ENCODE measurements at regions not wholly inside any gene's neighbourhood (a gene's known extent, or its start where the extent isn't known, plus 50 kb on each side); places are given as distances from the start of the nearest gene placed in this dataset.
"Not testable (repeated sequence)": the region's sequence is repeated elsewhere in the genome, so short reads cannot be mapped to it uniquely, and the experiment has no call there.

- not testable (repeated sequence) for DNase-seq
Observed at GRCh38 chr13:30054546-30054945, 204.1 kb upstream of the UBL3 start.

GRCh38 chr13:30053939-30054338, 203.5 kb upstream of the UBL3 start:
- no peak for DNase-seq

GRCh38 chr13:30052120-30052519, 201.7 kb upstream of the UBL3 start:
- DNase-seq, result no peak

- DNase-seq, result no peak
Observed at GRCh38 chr13:30051531-30052060, 201.2 kb upstream of the UBL3 start.

GRCh38 chr13:30049692-30050091, 199.3 kb upstream of the UBL3 start:
- DNase-seq, result no peak

GRCh38 chr13:30047154-30047874, 196.9 kb upstream of the UBL3 start:
- no peak for DNase-seq

- no peak for DNase-seq
Observed at GRCh38 chr13:30045916-30046704, 195.7 kb upstream of the UBL3 start.

GRCh38 chr13:30044932-30045331, 194.5 kb upstream of the UBL3 start:
- DNase-seq, result no peak

GRCh38 chr13:30043631-30043925, 193.2 kb upstream of the UBL3 start:
- DNase-seq, result no peak

- no peak for DNase-seq
Observed at GRCh38 chr13:30042891-30043630, 192.6 kb upstream of the UBL3 start.

GRCh38 chr13:30042272-30042671, 191.9 kb upstream of the UBL3 start:
- DNase-seq, result no peak

GRCh38 chr13:30039511-30039911, 189.1 kb upstream of the UBL3 start:
- DNase-seq, result no peak

- DNase-seq, result no peak
Observed at GRCh38 chr13:30038884-30039283, 188.5 kb upstream of the UBL3 start.

- DNase-seq, result no peak
Observed at GRCh38 chr13:30037766-30038165, 187.3 kb upstream of the UBL3 start.

GRCh38 chr13:30037306-30037705, 186.9 kb upstream of the UBL3 start:
- DNase-seq, result no peak

- no peak for DNase-seq
Observed at GRCh38 chr13:30034458-30034795, 184.0 kb upstream of the UBL3 start.

- DNase-seq, result no peak
Observed at GRCh38 chr13:30033681-30034457, 183.5 kb upstream of the UBL3 start.

- no peak for DNase-seq
Observed at GRCh38 chr13:30032263-30032662, 181.8 kb upstream of the UBL3 start.

- no peak for DNase-seq
Observed at GRCh38 chr13:30031488-30031887, 181.1 kb upstream of the UBL3 start.

- DNase-seq, result no peak
Observed at GRCh38 chr13:30030141-30030750, 179.8 kb upstream of the UBL3 start.

- no peak for DNase-seq
Observed at GRCh38 chr13:30027569-30028455, 177.4 kb upstream of the UBL3 start.

- DNase-seq, result no peak
Observed at GRCh38 chr13:30026909-30027308, 176.5 kb upstream of the UBL3 start.
